Astrocyte of the spinal cord (primary cell): ENCODE measurements at regions not wholly inside any gene's neighbourhood (a gene's known extent, or its start where the extent isn't known, plus 50 kb on each side); places are given as distances from the start of the nearest gene placed in this dataset.

Experiments used
- DNase-seq: peaks from one replicate; pipeline ENCODE4 v3.0.0; 2011; ENCODE audit warnings: low read depth, low spot score
- H3K4me3 ChIP-seq: 2 replicates; pipeline ENCODE4 v1.5.1; 2011; ENCODE audit warnings: low read depth, mild to moderate bottlenecking, low read length, moderate library complexity
- in situ Hi-C: cut with HindIII; loops from 2 replicates; pipeline ENCODE4 v1.10.0; 2017; ENCODE audit warnings: low sequenced_read_pairs
- TF ChIP-seq, protein P1 (sequence below): IDR thresholded peaks from 2 replicates; pipeline ENCODE4 v1.5.1; 2012; ENCODE audit warnings: low read depth, mild to moderate bottlenecking, low read length, inconsistent platforms

DNA sequence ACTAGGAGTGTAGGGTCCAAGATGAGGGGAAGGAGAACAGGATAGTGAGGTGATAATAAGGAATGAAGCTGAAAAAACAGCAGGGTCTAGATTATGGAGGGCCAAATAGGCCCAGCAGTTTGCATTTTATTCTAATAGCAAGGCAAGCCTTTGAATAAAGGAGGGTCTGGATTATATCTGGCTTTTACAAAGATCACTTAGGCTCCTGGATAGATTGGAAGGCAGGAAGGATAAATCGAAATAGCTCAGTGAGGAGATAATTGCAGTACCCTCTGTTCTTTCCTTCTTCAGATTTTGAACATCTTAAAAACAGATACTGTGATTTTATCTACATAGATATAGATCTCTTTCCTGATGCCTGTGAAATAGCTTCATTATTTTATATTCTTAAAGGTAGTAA, 53.8 kb upstream of the PTGFR start:
- in situ Hi-C loops = no loop called here
- TF ChIP-seq, protein P1, sequence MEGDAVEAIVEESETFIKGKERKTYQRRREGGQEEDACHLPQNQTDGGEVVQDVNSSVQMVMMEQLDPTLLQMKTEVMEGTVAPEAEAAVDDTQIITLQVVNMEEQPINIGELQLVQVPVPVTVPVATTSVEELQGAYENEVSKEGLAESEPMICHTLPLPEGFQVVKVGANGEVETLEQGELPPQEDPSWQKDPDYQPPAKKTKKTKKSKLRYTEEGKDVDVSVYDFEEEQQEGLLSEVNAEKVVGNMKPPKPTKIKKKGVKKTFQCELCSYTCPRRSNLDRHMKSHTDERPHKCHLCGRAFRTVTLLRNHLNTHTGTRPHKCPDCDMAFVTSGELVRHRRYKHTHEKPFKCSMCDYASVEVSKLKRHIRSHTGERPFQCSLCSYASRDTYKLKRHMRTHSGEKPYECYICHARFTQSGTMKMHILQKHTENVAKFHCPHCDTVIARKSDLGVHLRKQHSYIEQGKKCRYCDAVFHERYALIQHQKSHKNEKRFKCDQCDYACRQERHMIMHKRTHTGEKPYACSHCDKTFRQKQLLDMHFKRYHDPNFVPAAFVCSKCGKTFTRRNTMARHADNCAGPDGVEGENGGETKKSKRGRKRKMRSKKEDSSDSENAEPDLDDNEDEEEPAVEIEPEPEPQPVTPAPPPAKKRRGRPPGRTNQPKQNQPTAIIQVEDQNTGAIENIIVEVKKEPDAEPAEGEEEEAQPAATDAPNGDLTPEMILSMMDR = no peak
- no peak for DNase-seq
- no peak overlapping the region for H3K4me3 ChIP-seq

DNA sequence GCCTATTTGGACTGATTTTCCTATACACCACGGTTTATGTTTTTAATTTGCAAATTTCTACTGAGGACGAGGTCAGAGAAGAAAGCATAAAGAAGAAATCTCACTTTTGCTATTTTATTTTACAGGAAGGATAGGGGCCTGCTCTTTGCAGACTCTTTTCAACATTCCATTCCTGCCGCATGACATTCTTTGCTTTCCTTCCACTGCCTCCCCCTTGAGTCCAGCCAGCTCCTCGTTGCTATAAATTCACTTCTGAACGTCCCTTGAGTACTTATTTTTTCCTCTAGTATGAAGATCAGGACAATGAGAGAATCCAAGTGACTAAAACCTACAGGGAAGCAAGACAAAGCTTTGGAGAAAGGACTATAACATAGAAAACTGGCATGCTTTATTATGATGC, 53.4 kb upstream of the PTGFR start:
- DNase-seq = no peak
- TF ChIP-seq, protein P1 = no peak
- H3K4me3 ChIP-seq = no peak overlapping the region
- in situ Hi-C loops = no loop called here

DNA sequence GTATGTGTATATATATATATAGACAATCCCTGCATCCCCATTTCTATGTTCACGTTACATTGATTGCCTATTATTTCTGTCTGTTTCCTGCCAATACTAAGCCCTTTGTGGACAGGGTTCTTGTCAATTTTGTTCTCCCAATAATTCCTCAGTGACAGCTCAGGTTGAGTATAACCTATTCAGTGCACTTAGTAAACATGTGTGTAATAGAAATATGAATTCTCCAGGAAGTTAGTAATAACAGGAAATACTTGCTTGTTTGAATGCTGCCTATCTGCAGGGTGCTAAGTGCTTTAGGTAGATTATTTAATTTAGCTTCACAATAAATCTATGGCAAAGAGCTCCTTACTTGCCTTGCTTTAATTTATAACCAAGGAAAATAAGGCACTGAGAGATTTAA, 52.8 kb upstream of the PTGFR start:
- DNase-seq = no peak
- no peak overlapping the region for H3K4me3 ChIP-seq
- TF ChIP-seq, protein P1 = no peak
- in situ Hi-C loops = no loop called here

DNA sequence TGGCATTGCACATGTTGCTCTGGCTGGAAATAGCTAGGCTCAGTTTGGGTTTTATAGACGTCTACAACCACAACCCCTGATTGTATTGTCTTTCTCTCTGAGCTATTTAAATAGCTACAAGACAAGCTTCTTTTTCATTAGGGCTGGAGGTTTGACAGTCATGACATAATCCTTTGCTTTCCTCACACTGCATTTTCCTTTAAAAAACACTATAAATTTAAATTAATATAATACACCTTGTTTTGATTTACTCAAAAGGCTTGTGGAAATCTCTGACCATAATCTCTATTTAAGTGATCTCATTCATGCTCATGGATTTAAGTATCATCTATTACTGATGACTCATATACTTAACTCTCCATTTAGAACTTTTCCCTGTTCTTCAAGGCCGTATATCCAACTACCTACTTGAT, 50.4 kb upstream of the PTGFR start:
- in situ Hi-C loops = no loop called here
- TF ChIP-seq, protein P1 = no peak
- peak; percentile 54 for DNase-seq
- no peak overlapping the region for H3K4me3 ChIP-seq
